ENCODE measurements at regions not wholly inside any gene's neighbourhood (a gene's known extent, or its start where the extent isn't known, plus 50 kb on each side); places are given as distances from the start of the nearest gene placed in this dataset.

DNA sequence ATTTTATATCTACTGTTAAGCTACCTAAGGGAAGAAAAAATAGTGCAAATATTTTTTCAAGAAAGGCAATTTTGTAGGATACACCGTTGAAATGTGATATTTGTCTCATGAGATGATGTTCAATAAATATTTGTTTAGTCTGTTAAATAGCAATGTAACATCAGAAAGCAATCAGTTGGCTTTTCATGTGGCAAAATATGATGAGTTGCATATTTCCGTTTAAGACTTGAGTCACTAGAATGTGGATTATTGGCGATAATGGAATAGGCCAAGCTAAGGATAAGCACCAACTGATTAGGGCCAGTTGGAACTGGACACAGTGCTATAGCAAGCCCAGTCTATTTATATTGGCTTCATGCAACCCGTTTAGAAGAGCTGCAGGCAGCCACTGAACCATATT is 250.4 kb upstream of the SLC16A7 start:
- TF ChIP-seq CTCF (IDR thresholded peaks at IDR 0.05; ENCODE audit: poor library complexity) (no peak), EZH2phosphoT487 (IDR thresholded peaks at IDR 0.05; ENCODE audit: low read depth, severe bottlenecking, unreplicated experiment) (no peak)

All from hepatocyte (in vitro differentiated cells).